Left cardiac atrium (tissue), 4 donors: ENCODE measurements at regions not wholly inside any gene's neighbourhood (a gene's known extent, or its start where the extent isn't known, plus 50 kb on each side); places are given as distances from the start of the nearest gene placed in this dataset.

Experiments
- ATAC-seq, 2 donors: fragments of 200-7000 bp; cut with Tn5 transposase; one replicate each; pipeline ENCODE4 v1.9.1; 2020; ENCODE audit warnings: mild to moderate bottlenecking in 2 of 2, moderate library complexity in 2 of 2
- DNase-seq: peaks from one replicate; pipeline ENCODE4 v3.0.0-alpha.2; 2020
- intact Hi-C, 2 donors: fragments of 100-400 bp; cut with DNase I; formaldehyde crosslinking; loops; one replicate each; pipeline versions ENCODE4 v1.14.1 to v1.15.1; 2022 to 2023
- donor health status: DM: no; HTN: yes; CAD: no.
- donor health status: DM: no; HTN: yes; CAD: no; lungs with severe emphysema.
- donor health status: DM: yes; HTN: yes; CAD: no.
- donor health status: Dilated cardiomyopathy.

GRCh38 chr10:4121502-4122380 lies 336.7 kb upstream of the KLF6 start:
- no peak for DNase-seq
- intact Hi-C loops: no loop called here
- ATAC-seq: peak in 1 of 2 donors; percentile 62

DNA sequence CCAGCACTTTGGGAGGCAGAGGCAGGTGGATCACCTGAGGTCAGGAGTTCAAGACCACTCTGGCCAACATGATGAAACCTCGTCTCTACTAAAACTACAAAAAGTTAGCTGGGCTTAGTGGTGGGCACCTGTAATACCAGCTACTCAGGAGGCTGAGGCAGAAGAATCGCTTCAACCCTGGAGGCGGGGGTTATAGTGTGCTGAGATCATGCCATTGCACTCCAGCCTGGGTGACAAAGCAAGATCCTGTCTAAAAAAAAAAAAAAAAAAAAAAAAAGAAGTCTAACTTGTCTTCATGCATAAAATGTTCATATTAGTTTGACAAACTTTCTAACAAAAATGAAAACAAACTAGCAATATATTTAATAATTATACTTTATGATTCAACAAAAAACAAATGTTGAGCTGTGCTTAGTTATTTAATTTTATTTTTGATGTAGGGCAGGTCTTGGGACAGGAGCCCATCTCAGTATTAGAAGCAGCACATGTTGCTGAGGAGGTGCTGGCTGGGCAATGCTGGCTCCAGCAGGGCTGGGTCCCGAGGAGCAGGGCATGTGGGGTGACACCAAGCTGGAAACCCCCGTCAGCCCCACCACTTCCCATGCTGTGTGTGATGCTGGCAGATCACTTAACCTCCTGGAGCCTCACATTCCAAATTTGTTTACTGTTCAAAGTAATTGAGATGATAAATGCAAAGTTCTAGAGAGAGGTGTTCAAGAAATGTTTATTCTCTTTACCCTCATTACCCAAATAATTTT lies 335.3 kb upstream of the KLF6 start:
- ATAC-seq (peak in 1 of 2 donors; percentile 52), DNase-seq (no peak)
- intact Hi-C loops: no loop called here

DNA sequence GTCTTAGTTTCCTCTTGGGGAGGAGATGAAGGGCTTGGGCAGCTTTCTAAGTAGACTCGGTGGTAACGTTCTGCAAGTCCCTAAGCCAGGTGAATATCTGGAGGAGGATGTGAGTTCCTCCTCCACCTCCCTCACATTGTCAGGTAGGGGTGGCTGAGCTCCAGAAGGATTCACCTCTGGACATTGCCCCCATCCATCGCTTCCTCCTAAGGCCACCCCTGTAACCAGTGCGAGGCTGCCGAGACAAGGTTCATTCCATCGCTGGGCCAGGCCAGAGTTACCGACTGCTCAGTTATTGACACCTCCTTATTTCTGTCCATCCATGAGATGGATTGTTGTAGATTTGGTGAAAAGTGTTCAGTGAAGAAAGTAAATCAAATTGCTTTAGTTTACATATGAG lies 334.1 kb upstream of the KLF6 start:
- DNase-seq (no peak), ATAC-seq (no peak)
- intact Hi-C loops: no loop called here

DNA sequence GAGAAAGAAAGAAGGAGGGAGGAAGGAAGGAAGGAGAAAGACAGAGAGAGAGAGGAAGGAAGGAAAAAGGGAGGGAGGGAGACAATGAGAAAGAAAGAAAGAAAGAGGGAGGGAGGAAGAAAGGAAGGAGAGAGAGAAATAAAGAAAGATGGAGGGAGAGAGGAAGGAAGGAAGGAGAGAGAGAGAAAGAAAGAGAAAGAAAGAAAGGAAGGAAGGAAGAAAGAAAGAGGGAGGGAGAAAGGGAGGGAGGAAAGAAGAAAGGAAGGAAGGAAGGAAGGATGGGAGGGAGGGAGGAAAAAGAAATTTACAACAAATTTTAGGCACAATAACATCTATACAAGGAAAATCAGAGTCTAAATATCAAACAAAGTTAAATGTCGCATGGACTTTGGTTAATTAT lies 332.6 kb upstream of the KLF6 start:
- intact Hi-C loops: no loop called here
- DNase-seq: no peak
- ATAC-seq: no peak

GRCh38 chr10:4111643-4112042 lies 326.6 kb upstream of the KLF6 start:
- ATAC-seq (no peak), DNase-seq (no peak)
- intact Hi-C loops: no loop called here

DNA sequence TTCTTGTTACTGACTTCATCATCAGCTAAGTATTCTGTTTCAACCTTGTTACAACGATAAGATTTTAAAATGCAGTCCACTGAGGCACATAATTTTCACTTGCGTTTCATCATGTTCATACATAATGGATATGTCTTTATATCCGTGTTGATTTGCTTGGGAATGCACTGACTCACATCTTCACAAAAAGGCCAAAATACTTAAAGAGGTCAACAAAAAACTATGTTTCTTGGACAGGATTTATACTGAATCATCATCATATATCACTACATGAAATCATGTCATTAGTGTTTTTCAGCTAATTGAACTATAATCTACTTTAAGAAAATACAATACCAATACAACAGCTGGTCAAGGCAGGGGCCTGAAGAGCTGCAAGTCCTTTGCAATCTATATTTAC lies 324.5 kb upstream of the KLF6 start:
- DNase-seq: no peak
- intact Hi-C loops: no loop called here

DNA sequence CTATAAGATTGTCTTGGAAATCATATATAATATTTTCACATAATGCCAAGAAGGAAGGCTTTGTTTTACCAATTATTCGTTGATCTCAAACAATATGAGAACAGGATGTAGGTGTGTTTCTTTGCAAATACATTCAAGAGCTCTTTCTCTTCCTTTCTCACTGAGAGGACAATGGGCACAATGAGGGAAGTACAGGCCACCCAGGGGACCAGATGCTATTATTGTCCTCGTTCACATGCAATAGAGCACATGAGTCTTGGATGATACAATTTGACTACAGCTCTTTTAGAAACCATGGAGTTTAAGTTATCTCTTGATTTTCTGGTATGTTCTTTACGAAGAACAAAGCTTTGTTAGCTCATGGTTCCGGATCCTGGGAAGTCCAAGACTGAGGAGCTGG lies 323.7 kb upstream of the KLF6 start:
- intact Hi-C loops: no loop called here
- ATAC-seq (no peak), DNase-seq (no peak)

More for the DNA sequence above, 324.5 kb upstream of the KLF6 start:
- ATAC-seq: no peak

DNA sequence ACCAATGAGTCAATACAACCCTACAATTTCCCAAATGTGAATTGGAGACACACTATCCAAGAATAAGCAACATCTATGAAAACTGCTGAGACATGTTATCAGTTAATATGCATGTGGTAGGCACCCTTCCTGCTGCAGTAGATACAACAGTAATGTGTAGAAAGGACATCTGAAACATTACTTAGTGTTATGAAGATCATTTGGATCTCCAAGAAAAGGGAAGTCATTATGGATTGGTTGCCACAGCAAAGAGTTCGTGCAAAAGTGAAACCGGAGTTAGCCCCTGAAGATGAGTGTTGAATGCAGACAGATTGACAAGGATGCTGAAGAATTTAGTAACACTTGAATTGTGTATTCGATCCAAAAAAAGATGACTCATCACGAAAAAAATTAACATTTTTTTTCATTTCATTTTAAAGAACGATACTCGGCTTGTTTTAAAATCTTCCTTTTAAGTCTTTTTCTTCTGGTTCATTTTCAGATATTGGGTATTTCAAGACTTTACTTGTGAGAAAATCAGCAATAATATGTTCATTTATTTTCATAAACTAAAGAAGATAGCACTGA lies 322.4 kb upstream of the KLF6 start:
- ATAC-seq: peak in 1 of 2 donors; percentile 32
- intact Hi-C loops: no loop called here
- DNase-seq: no peak

DNA sequence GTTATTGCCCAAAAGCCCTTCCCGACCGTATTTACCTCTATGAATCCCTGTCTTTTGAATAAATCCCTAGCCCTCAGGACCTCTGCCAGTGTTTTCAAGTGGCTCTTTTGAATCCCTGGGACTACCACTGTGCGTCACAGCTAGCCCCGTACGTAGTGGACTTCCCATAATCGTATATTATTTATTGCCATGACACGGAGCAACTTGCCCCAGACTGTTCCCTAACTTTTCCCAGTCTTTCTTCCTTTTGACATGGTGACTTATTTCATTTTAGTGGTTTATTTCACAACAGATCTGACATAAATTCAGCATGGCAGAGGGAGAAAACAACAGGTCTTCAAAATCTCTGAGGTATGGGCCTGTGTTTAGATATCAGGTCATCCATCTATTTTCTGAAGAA lies 318.6 kb upstream of the KLF6 start:
- no peak for DNase-seq
- ATAC-seq: no peak
- intact Hi-C loops: no loop called here

GRCh38 chr10:4102802-4103344 lies 317.9 kb upstream of the KLF6 start:
- DNase-seq (no peak), ATAC-seq (no peak)
- intact Hi-C loops: no loop called here

GRCh38 chr10:4101918-4102654 lies 317.1 kb upstream of the KLF6 start:
- DNase-seq (peak; percentile 38), ATAC-seq (peak; percentile 44 to 73)
- intact Hi-C loops: no loop called here

DNA sequence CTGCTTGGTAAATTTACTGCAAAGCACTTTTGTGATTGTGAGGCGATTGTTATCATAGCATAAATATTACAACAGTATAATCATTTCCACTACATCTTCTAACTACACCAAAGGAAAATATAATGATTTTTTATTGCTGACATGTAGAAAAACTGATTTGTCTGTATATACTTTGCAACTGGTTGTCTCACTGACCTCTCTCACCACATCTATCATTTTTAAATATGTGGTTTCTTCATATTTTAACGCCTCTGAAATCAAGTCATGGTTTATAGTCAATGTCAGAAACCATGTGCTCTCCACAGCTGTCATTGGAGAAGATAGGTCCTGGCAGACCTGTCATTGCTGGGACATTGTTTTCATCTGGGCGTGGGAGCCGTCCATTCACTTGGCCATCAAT lies 315.4 kb upstream of the KLF6 start:
- ATAC-seq (no peak), DNase-seq (no peak)
- intact Hi-C loops: no loop called here

DNA sequence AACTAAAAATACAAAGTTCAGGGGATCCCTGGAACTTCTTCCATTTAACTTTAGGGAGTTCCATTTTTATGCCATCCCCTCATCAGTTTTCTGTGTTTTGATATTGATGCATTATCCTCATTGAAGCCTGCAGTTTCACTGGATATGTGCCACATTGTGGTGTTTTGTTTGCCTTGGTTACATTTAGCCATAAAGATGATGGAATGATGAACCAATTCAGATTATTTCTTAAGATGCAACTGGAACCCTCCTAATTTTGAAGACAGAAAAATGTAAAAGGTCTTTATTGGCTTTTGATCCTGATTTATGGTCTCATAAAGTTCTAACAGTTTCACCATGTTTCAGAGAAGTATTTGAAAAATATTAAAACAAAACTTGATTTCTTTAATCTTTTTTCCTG lies 314.2 kb upstream of the KLF6 start:
- DNase-seq (no peak), ATAC-seq (no peak)
- intact Hi-C loops: loop anchor here in 1 of 2 donors (10.0 kb wide), 1 partner anchor 406 kb away; no protein-coding TSS in a partner anchor

DNA sequence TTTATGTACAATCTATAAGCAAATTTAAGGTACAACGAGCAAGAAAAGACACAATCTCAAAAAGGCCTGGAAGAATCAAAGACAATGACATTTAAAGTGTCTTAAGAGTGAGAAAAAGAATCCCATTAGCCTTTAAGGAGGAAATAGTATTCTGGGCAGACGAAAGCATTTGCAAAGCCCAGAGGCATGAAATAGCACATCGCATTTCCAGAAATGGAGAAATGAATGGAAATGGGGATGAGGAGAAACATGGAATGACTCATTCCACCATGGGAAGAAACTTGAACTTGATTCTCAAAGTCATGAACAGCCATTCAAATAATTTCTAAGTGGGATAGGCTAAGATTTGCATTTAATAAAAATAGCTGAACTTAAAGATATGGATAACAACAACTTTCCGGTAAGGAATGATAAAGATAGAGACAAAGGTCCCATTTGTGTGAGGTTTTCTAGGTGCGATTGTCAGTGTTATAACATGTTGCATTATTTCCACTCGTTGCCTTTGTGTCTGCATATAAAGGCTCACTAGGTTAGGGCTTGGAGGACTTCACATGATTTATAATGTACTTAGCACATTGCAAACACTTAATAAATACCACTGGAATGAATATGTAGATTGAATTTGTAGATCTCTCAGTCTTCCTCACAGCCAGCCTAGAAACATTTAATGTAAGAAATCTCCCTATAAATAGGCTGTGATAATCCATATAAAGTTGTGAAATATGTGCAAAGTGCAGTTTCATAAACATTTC lies 310.3 kb upstream of the KLF6 start:
- no peak for DNase-seq
- intact Hi-C loops: loop anchor here in 1 of 2 donors (10.0 kb wide), 1 partner anchor 409 kb away; no protein-coding TSS in a partner anchor
- no peak for ATAC-seq

DNA sequence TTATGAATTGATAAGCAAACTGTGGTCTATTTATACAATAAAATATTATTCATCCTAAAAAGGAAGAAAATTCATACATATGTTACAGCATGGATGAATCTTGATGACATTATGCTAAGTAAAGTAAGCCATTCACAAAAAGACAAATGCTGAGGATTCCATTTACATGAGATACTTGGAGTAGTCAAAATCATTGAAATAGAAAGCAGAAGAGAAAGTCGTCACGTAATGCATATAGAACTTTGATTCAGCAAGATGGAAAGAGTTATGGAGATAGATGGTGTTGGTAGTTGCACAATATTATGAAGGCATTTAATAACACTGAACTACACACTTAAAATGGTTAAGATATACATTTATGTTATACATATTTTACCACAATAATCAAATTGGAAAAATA lies 309.7 kb upstream of the KLF6 start:
- no peak for ATAC-seq
- intact Hi-C loops: loop anchor here in 1 of 2 donors (10.0 kb wide), 1 partner anchor 410 kb away; no protein-coding TSS in a partner anchor
- DNase-seq: no peak

DNA sequence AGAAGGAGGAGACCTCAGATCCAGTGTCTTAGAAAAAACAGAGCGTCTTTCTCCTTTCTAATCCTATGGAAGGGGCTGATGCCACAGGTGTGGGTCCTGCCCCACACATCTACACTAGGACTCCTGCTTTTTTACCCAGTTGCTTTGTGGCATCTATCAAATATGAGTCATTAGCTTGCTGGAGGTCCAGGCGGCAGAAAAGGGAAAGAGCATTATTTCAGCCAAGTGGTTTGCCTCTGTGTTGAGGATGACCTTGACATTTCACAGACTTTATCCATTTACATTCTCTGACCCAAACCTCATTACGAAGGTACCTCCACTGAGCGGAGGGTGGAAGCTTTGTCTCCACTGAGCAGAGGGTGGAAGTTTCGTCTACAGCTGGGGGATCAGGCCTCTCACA lies 308.4 kb upstream of the KLF6 start:
- ATAC-seq (no peak), DNase-seq (no peak)
- intact Hi-C loops: loop anchor here in 1 of 2 donors (10.0 kb wide), 1 partner anchor 411 kb away; no protein-coding TSS in a partner anchor

- DNase-seq: no peak
- intact Hi-C loops: loop anchor here in 1 of 2 donors (10.0 kb wide), 1 partner anchor 566 kb away; no protein-coding TSS in a partner anchor
- no peak for ATAC-seq
Measured at GRCh38 chr10:4088354-4089066, 303.5 kb upstream of the KLF6 start.
